HG02852 (cell line): ENCODE measurements at regions not wholly inside any gene's neighbourhood (a gene's known extent, or its start where the extent isn't known, plus 50 kb on each side); places are given as distances from the start of the nearest gene placed in this dataset.

Experiments used
- ATAC-seq: cut with Tn5 transposase; IDR thresholded peaks from one replicate; pipeline ENCODE4 v1.9.1; 2021; ENCODE audit warnings: mild to moderate bottlenecking, moderate library complexity; ENCODE audit not compliant: unreplicated experiment

- no peak for ATAC-seq
Measured at GRCh38 chr22:19574247-19574646, 50.0 kb upstream of the CLDN5 start.

GRCh38 chr22:19576460-19577421, 52.5 kb upstream of the CLDN5 start:
- ATAC-seq = no peak

- ATAC-seq = no peak
Measured at GRCh38 chr22:19577422-19577966, 53.3 kb upstream of the CLDN5 start.

- no peak for ATAC-seq
Measured at GRCh38 chr22:19578180-19579004, 54.2 kb upstream of the CLDN5 start.

GRCh38 chr22:19579115-19579811, 55.1 kb upstream of the CLDN5 start:
- ATAC-seq = no peak

GRCh38 chr22:19579880-19580279, 55.7 kb upstream of the CLDN5 start:
- no peak for ATAC-seq

- ATAC-seq = no peak
Measured at GRCh38 chr22:19580291-19580890, 56.2 kb upstream of the CLDN5 start.

GRCh38 chr22:19582033-19582693, 58.0 kb upstream of the CLDN5 start:
- ATAC-seq = no peak

- no peak for ATAC-seq
Measured at GRCh38 chr22:19586922-19587684, 62.9 kb upstream of the CLDN5 start.

- ATAC-seq = no peak
Measured at GRCh38 chr22:19590696-19591095, 66.5 kb upstream of the CLDN5 start.

- no peak for ATAC-seq
Measured at GRCh38 chr22:19591568-19591967, 67.4 kb upstream of the CLDN5 start.

- ATAC-seq = no peak
Measured at GRCh38 chr22:19592464-19592863, 68.3 kb upstream of the CLDN5 start.

GRCh38 chr22:19593991-19594569, 69.9 kb upstream of the CLDN5 start:
- ATAC-seq = no peak

- ATAC-seq = no peak
Measured at GRCh38 chr22:19595532-19595931, 71.3 kb upstream of the CLDN5 start.

- no peak for ATAC-seq
Measured at GRCh38 chr22:19596680-19597398, 72.6 kb upstream of the CLDN5 start.

GRCh38 chr22:19597399-19597735, 73.2 kb upstream of the CLDN5 start:
- ATAC-seq = no peak

- no peak for ATAC-seq
Measured at GRCh38 chr22:19598054-19598855, 74.0 kb upstream of the CLDN5 start.

- no peak for ATAC-seq
Measured at GRCh38 chr22:19599004-19599403, 74.8 kb upstream of the CLDN5 start.
